ENCODE measurements at regions not wholly inside any gene's neighbourhood (a gene's known extent, or its start where the extent isn't known, plus 50 kb on each side); places are given as distances from the start of the nearest gene placed in this dataset.

DNA sequence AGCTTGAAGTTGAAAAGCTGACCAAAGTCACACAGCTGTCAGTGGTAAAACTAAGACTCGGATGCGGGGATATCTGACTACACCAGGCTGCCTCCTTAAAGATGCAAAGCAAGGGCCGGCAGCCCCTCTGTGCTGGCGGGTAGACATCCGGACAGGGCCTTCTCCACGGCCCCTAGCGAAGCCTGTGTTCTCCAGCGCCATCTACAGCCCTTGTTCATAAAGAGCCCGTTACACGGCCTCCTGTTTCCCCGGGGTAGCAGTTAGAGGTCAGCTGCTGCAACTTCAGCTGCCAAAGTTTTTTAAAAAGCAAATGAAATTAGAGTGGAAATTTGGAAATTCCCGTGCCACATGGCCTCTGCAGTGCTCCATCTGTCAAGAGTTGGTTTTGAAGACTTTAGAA lies 383.0 kb downstream of the TBL1XR1 start:
- TF ChIP-seq, protein P1, sequence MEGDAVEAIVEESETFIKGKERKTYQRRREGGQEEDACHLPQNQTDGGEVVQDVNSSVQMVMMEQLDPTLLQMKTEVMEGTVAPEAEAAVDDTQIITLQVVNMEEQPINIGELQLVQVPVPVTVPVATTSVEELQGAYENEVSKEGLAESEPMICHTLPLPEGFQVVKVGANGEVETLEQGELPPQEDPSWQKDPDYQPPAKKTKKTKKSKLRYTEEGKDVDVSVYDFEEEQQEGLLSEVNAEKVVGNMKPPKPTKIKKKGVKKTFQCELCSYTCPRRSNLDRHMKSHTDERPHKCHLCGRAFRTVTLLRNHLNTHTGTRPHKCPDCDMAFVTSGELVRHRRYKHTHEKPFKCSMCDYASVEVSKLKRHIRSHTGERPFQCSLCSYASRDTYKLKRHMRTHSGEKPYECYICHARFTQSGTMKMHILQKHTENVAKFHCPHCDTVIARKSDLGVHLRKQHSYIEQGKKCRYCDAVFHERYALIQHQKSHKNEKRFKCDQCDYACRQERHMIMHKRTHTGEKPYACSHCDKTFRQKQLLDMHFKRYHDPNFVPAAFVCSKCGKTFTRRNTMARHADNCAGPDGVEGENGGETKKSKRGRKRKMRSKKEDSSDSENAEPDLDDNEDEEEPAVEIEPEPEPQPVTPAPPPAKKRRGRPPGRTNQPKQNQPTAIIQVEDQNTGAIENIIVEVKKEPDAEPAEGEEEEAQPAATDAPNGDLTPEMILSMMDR (IDR thresholded peaks at IDR 0.05), result peak in 5 of 6 experiments; percentile 26 to 53 (median 39)
- TF ChIP-seq POLR2A (IDR thresholded peaks at IDR 0.05), result no peak
